Mesenteric fat pad (tissue), 1 donor: ENCODE measurements at regions not wholly inside any gene's neighbourhood (a gene's known extent, or its start where the extent isn't known, plus 50 kb on each side); places are given as distances from the start of the nearest gene placed in this dataset.
"Not testable (repeated sequence)": the region's sequence is repeated elsewhere in the genome, so short reads cannot be mapped to it uniquely, and the experiment has no call there.

Source experiments
- DNase-seq: peaks from one replicate; pipeline ENCODE4 v3.0.0-alpha.2; 2020; ENCODE audit warnings: low spot score
- donor health status: DM: yes; HTN: yes; CAD: no.

GRCh38 chr20:53778041-53778516 is 184.4 kb upstream of the ZNF217 start:
- peak; percentile 35 for DNase-seq

DNA sequence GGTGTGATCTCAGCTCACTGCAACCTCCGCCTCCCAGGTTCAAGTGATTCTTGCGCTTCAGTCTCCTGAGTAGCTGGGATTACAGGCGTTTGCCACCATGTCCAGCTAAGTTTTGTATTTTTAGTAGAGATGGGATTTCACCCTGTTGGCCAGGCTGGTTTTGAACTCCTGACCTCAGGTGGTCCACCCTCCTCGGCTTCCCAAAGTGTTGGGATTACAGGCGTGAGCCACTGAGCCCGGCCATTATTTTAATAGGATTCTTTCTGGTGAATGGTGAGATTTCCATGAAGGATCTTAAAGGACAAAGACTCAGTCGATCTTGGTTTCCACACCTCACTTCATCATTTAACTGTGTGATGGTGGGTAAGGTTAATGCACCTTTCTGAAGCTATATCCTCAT is 183.8 kb upstream of the ZNF217 start:
- peak; percentile 55 for DNase-seq

GRCh38 chr20:53776858-53777257 is 183.2 kb upstream of the ZNF217 start:
- DNase-seq, result peak; percentile 37

GRCh38 chr20:53774461-53775203 is 181.0 kb upstream of the ZNF217 start:
- peak; percentile 12 for DNase-seq

GRCh38 chr20:53773792-53774401 is 180.3 kb upstream of the ZNF217 start:
- no peak for DNase-seq

DNA sequence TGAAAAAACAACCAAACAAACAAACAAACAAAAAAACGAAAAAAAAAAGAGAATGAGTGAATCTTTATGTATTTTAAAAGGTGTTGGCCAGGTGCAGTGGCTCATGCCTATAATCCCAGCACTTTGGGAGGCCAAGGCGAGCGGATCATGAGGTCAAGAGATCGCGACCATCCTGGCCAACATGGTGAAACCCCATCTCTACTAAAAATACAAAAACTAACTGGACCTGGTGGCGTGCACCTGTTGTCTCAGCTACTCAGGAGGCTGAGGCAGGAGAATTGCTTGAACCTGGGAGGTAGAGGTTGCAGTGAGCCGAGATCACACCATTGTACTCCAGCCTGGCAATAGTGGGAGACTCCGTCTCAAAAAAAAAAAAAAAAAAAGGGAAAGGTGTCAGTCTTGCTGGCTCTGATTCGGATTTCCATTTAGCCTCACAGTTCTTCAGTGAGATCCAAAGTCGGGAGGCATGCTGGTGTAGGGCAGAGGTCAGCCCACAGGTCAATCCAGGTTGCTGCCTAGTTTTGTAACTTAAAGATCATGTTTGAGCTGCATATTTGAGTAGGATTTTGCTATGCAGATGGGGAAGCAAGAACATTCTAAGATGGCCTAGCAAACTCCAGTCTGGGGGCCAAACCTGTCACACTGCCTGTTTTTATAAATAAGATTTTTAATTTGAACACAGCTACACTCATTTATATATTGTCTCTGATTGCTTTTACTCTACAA is 179.6 kb upstream of the ZNF217 start:
- DNase-seq, result not testable (repeated sequence)

DNA sequence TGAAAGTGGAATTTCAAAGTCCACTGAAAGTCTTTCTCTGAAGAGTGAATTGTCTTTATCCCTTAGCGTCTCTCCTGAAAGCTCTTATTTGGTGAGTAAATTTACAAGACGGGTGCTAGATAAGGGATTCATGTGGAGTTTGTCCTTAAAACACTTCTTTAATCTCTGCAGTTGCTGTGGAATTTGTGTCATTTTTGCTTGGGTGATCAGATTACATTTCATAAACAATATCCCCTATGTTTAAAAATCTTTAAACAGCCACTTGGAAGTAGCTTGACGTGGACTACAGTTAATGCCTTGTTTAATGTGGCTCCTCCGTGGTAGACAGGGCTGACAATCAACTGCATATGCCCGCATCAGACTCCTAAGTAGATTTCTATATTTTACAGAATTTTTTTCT is 175.4 kb upstream of the ZNF217 start:
- no peak for DNase-seq

DNA sequence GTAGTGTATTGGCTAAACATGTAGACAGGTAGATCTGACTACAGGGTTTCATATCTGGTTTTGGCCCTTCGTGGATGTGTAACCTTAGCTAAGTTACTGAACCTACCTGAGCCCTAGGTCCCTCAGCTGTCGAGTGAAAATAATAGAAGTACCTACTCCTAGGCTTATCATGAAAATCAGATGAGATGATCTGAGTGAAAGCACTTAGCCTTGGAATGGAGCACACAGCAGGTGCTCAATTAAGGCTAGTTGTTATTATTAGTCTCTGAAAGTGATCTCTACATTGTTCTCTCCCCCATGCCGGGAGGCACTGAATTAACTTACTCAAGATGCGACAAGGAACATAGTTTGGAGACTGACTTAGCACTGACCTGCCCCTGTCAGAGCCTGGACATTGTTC is 174.7 kb upstream of the ZNF217 start:
- no peak for DNase-seq

DNA sequence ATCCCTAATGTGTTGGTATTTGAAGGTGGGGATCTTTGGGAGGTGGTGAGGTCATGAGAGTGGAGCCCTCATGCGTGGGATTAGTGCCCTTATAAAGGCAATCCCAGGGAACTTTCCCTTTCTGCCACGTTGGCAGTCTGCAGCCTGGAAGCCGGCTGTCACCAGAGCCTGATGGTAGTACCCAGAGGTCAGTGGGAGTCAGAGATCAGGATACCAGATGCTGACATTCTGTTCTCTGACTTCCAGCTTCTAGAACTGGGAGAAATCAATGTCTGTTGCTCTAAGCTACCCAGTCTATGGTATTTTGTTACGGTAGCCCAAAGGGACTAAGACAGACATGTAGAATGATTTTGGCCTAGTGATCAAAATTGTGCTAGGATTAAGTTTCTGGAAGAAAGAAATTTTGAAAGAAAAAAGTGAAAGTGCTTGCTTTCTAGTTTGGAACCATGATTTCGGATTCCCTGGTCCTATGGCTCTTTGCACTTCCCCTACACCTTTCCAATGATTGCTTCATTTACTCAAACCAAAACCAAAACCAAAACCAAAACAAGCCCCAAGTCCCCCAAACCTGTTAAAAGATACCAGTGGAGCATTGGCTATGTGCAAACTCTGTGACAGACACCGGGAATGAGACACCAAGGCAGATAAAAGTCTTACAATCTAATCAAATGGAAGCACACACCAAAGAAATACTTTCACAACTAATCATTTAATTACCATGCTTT is 173.7 kb upstream of the ZNF217 start:
- peak; percentile 14 for DNase-seq

GRCh38 chr20:53764415-53764800 is 170.8 kb upstream of the ZNF217 start:
- DNase-seq, result no peak

DNA sequence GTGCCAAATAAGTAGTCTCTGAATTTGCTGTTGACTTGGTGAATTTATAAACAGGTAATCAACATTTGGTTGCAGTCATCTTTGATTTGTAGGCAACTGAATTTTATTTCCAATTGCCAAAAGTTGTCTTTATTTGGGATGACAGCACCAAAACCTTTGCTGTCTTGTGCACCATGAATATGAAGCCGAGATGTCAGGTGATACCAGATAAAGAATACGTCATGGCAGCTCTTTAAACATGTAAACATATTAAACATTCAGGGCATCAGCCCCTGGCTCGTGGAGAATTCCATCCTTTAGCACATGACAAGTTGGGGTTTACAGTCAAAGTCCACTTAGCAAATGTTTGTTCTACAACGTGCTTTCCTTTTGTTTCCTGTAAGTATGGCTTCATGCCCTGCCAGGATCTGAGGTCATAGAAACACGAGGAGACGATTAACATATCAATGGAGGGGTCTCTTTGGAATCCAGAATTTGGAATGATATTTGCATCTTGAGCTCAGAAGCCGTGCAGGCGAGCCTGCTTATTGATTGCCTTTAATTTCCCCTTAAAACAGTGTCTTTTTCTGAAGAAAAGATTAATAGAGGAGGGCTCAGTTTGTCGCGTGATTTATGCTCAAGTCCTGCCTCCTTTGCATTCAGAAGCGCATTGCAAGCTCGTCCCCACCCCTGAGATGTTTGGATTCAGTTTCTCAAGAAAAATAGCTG is 170.2 kb upstream of the ZNF217 start:
- peak; percentile 11 for DNase-seq

GRCh38 chr20:53762423-53762798 is 168.8 kb upstream of the ZNF217 start:
- peak; percentile 45 for DNase-seq

DNA sequence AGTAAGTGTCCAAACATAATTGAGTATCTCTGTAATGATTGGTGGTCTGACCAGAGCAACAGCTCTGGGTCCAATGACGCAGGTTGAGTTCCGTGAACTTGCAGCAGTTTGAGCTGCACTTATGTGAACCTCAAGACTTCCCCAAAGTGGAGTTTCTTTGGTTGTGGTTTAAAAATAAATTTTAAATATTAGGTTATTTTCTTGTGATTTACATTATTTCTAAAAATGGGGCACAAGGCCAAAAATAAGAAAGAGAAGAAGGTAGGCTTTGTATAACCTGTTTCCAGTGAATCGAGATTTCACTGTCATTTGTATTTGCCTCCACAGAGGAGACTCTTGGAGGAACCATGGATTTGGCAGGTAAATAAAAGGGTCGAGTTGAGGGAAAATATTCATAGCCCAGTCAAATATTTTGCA is 166.4 kb upstream of the ZNF217 start:
- DNase-seq, result no peak

DNA sequence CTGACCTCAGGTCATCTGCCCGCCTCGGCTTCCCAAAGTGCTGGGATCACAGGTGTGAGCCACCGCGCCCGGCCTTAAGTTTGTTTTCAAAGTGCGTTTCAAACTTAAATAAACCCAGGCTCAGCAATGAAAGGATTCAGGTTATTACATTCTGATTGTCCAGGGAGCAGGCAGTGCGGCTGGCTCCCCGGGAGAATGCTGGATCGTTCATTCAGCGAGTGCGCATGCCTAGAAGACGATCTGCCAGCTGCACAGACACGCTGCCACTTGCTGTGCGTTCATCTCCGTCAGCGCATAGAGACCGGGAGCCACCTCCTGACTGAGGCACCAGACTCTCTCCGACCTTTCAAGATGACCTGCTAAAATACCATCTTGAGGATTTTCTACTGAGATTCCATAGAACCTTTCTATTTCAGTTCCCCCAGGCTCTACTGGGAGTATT is 163.9 kb upstream of the ZNF217 start:
- DNase-seq, result peak; percentile 57

DNA sequence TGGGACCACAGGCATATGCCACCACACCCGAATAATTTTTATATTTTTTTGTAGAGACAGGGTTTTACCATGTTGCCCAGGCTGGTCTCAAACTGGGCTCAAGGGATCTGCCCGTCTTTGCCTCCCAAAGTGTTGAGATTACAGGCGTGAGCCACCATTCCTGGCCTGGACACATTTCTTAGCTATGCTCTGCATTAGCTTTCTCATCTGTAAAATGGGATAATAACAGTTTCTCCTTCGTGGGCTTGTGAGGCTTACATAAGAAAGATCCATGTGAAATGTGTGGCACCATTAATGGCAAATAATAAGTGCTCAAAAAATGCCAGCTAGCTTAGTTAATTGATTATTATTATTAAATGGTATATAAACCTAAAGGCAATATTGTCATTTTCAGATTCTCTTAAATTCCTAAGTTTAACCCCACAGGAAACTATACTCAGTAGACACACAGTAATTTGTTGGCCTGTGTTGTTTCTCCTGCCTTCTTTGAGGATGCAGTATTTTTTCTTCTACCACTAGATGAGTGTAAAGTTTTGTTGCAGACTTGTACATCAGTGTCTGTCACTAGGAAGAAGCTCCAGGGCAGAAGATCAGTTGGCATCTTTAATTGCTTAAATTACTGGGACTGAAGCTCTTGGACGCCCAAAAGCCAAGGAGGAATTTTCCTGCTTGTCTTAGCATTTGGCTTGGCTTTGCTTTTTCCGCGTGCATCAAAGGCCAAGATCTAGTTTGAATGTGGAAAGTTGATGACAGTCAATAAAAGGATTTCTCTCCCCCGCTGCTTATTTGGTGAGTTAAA is 162.3 kb upstream of the ZNF217 start:
- peak; percentile 20 for DNase-seq

- DNase-seq, result no peak
Measured at GRCh38 chr20:53753880-53754459, 160.3 kb upstream of the ZNF217 start.

GRCh38 chr20:53752971-53753879 is 159.6 kb upstream of the ZNF217 start:
- no peak for DNase-seq

DNA sequence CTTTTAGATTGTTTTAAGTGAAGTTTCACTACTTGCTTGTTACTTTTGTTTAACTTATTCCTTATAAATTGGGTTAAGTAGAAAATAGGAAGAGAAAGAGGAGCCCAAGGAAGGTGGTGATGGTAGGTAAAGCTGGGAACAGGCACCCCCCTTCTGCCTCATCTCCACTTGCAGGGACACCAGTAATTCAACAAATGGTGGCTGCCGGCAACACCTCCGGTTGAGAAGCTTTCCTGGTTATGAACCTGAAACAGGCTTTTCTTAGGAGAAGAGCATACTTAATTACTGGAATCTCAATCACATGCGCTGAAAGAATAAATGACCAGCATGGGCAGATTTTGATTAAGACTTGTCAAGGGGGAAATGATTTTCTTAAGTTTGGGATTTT is 158.9 kb upstream of the ZNF217 start:
- no peak for DNase-seq
